NT2/D1 (cell line): ENCODE measurements at regions not wholly inside any gene's neighbourhood (a gene's known extent, or its start where the extent isn't known, plus 50 kb on each side); places are given as distances from the start of the nearest gene placed in this dataset.

Experiments
- SUZ12 ChIP-seq: IDR thresholded peaks from 2 replicates; pipeline ENCODE4 v1.6.1; 2011; ENCODE audit not compliant: insufficient read length, insufficient read depth; ENCODE audit errors: extremely low read depth
- ZNF274 ChIP-seq: IDR thresholded peaks from 2 replicates; pipeline ENCODE4 v1.6.1; 2011; ENCODE audit warnings: mild to moderate bottlenecking, low read depth, low read length

- TF ChIP-seq SUZ12 (no peak), ZNF274 (no peak)
Measured at GRCh38 chr2:220704810-220705209, 867.3 kb downstream of the EPHA4 start.
